HepG2 (cell line): ENCODE measurements at regions not wholly inside any gene's neighbourhood (a gene's known extent, or its start where the extent isn't known, plus 50 kb on each side); places are given as distances from the start of the nearest gene placed in this dataset.

ENCODE experiments used
- DDIT3 ChIP-seq: sonication (generic); formaldehyde crosslinking; IDR thresholded peaks from 2 replicates; pipeline ENCODE4 v1.4.0; 2020; ENCODE audit warnings: mild to moderate bottlenecking, missing genetic modification reagents
- DNMT1 ChIP-seq: sonication (generic); formaldehyde crosslinking; IDR thresholded peaks from 2 replicates; pipeline ENCODE4 v1.5.1; 2020; ENCODE audit warnings: mild to moderate bottlenecking, missing genetic modification reagents
- GTF2F1 ChIP-seq: fragments of 150-350 bp; IDR thresholded peaks from 2 replicates; pipeline ENCODE4 v1.6.1; 2014; ENCODE audit warnings: low read length
- HDAC6 ChIP-seq: fragments of 200-600 bp; sonication (generic); IDR thresholded peaks from 2 replicates; pipeline ENCODE4 v1.7.0; 2017; ENCODE audit warnings: mild to moderate bottlenecking, antibody characterized with exemption, low read length, low read depth
- IKZF4 ChIP-seq: sonication (generic); formaldehyde crosslinking; IDR thresholded peaks from 2 replicates; pipeline ENCODE4 v1.5.1; 2020; ENCODE audit warnings: borderline replicate concordance, mild to moderate bottlenecking, low read depth, missing genetic modification reagents; ENCODE audit errors: not compliant biosample characterization
- KLF9 ChIP-seq: IDR thresholded peaks from 2 replicates; pipeline ENCODE4 v1.6.1; 2016; ENCODE audit warnings: low read depth
- RERE ChIP-seq: IDR thresholded peaks from 2 replicates; pipeline ENCODE4 v1.6.1; 2016; ENCODE audit warnings: low read depth, missing genetic modification reagents, missing compliant biosample characterization
- TCF7 ChIP-seq: sonication (generic); IDR thresholded peaks from 2 replicates; pipeline ENCODE4 v1.6.1; 2016; ENCODE audit warnings: antibody characterized with exemption, low read depth
- ZFP1 ChIP-seq: IDR thresholded peaks from 2 replicates; pipeline ENCODE4 v1.6.1; 2016
- ZFP36L2 ChIP-seq: sonication (generic); formaldehyde crosslinking; IDR thresholded peaks from 2 replicates; pipeline ENCODE4 v1.4.0; 2020; ENCODE audit warnings: missing genetic modification reagents
- ZNF180 ChIP-seq: sonication (generic); formaldehyde crosslinking; IDR thresholded peaks from 2 replicates; pipeline ENCODE4 v1.4.0; 2020; ENCODE audit warnings: low read depth, missing genetic modification reagents, borderline replicate concordance
- ZNF335 ChIP-seq: sonication (generic); formaldehyde crosslinking; IDR thresholded peaks from 2 replicates; pipeline ENCODE4 v1.4.0; 2020; ENCODE audit warnings: missing genetic modification reagents
- ZNF552 ChIP-seq: sonication (generic); formaldehyde crosslinking; IDR thresholded peaks from 2 replicates; pipeline ENCODE4 v1.9.0; 2022; ENCODE audit warnings: missing genetic modification reagents, mild to moderate bottlenecking, borderline replicate concordance

- TF ChIP-seq RERE (CRISPR knock-in tag) (no peak), HDAC6 (no peak), IKZF4 (no peak), ZFP36L2 (no peak), KLF9 (CRISPR knock-in tag) (no peak), ZFP1 (no peak), ZNF180 (no peak), ZNF335 (CRISPR knock-in tag) (no peak), TCF7 (no peak), DDIT3 (CRISPR knock-in tag) (no peak), GTF2F1 (no peak), DNMT1 (CRISPR knock-in tag) (no peak), ZNF552 (no peak)
Measured at GRCh38 chr7:42405782-42406181, 168.8 kb upstream of the GLI3 start (continued).
